Stomach (tissue), 8 donors: ENCODE measurements at regions not wholly inside any gene's neighbourhood (a gene's known extent, or its start where the extent isn't known, plus 50 kb on each side); places are given as distances from the start of the nearest gene placed in this dataset.

ENCODE experiments used
- DNase-seq, 2 donors: peaks; one replicate each; pipeline versions ENCODE4 v3.0.0 to v3.0.0-alpha.2; 2013 to 2019
- H3K27ac ChIP-seq, 5 donors: fragments of 200-600 bp in 4 of 5; sonication (generic) in 4 of 5; one replicate each; pipeline ENCODE4 v1.5.1; 2013 to 2019; ENCODE audit warnings: mild to moderate bottlenecking in 1 of 5, moderate library complexity in 1 of 5
- H3K27me3 ChIP-seq, 3 donors: fragments of 200-600 bp; sonication (generic); one replicate each; pipeline ENCODE4 v1.5.1; 2017 to 2019; ENCODE audit warnings: mixed run types in 1 of 3
- H3K36me3 ChIP-seq, 4 donors: fragments of 200-600 bp; sonication (generic); 1 replicate in 3 of 4; 2 replicates in 1 of 4; pipeline ENCODE4 v1.5.1; 2016 to 2019
- H3K4me1 ChIP-seq, 4 donors: fragments of 200-600 bp; sonication (generic); one replicate each; pipeline ENCODE4 v1.5.1; 2016 to 2019
- H3K4me3 ChIP-seq, 4 donors: fragments of 200-600 bp; sonication (generic) in 3 of 4; one replicate each; pipeline ENCODE4 v1.5.1; 2016 to 2019; ENCODE audit warnings: mild to moderate bottlenecking in 1 of 4
- H3K9me3 ChIP-seq, 4 donors: fragments of 200-600 bp; sonication (generic); one replicate each; pipeline ENCODE4 v1.5.1; 2016 to 2019
- EP300 ChIP-seq: sonication (generic); formaldehyde crosslinking; IDR thresholded peaks from one replicate; pipeline ENCODE4 v1.6.1; 2017; ENCODE audit warnings: antibody characterized with exemption
- POLR2A ChIP-seq, 4 donors: fragments of 450-650 bp; IDR thresholded peaks; one replicate each; pipeline ENCODE4 v1.6.1; 2016; ENCODE audit warnings: antibody characterized with exemption in 4 of 4, control low read depth in 2 of 4, mild to moderate bottlenecking in 1 of 4, moderate library complexity in 1 of 4
- POLR2AphosphoS5 ChIP-seq, 3 donors: sonication (generic); formaldehyde crosslinking; IDR thresholded peaks; one replicate each; pipeline ENCODE4 v1.6.1; 2016; ENCODE audit warnings: antibody characterized with exemption in 3 of 3
- WGBS, 5 donors: extraction: QIAGEN DNeasy Blood & Tissue Kit in 3 of 5; methylation state at CpG; one replicate each; pipeline versions ENCODE4 v1.1.5 to v1.1.7; 2013 to 2018; 5-methylcytosine and 5-hydroxymethylcytosine counted together
- intact Hi-C: fragments of 100-400 bp; cut with DNase I; formaldehyde crosslinking; loops from one replicate; pipeline ENCODE4 v1.15.1; 2023; ENCODE audit warnings: low total_unique reads
- TF ChIP-seq, protein P1 (sequence below), 7 experiments: fragments of 450-650 bp in 4 of 7; fragments of 200-600 bp in 3 of 7; sonication (generic) in 3 of 7; IDR thresholded peaks; one replicate each; pipeline ENCODE4 v1.5.1; 2016 to 2019; ENCODE audit warnings: antibody characterized with exemption in 7 of 7, control low read depth in 2 of 7, mild to moderate bottlenecking in 1 of 7
- donor health status: healthy with polysubstance abuse.
- donor health status: Bipolar disorder and iron deficiency.
- donor health status: healthy.

DNA sequence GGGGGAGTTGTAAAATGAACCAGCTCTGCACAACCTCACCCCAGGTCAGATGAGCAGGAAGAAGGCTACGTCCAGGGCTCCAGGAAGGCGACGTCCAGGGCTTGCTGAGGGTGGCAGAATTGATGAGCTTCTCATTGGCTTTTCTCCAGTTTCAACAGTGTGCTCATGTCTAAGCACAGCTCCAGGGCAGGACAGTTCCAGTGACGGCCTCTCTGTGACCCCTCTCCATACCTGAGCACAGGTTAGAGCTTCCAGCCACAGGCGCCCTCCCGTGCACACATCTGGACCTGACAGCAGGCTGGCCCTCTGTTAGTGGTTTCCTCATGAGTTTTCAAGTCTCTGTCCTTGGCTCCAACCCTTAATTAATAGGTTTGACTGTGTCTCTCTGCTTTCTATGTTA lies 327.6 kb downstream of the ZNF516 start:
- no peak overlapping the region for H3K4me3 ChIP-seq
- intact Hi-C loops: no loop called here
- no peaks in the 10 kb centered on the region for H3K27me3 ChIP-seq
- DNase-seq: no peak
- 65 to 73% (median 69%) methylated on average over 6 of the region's 6 CpGs for WGBS, 5 donors
- no peaks in the 10 kb centered on the region for H3K9me3 ChIP-seq
- no peak overlapping the region for H3K27ac ChIP-seq
- H3K4me1 ChIP-seq: no peaks in the 10 kb centered on the region
- TF ChIP-seq, protein P1, sequence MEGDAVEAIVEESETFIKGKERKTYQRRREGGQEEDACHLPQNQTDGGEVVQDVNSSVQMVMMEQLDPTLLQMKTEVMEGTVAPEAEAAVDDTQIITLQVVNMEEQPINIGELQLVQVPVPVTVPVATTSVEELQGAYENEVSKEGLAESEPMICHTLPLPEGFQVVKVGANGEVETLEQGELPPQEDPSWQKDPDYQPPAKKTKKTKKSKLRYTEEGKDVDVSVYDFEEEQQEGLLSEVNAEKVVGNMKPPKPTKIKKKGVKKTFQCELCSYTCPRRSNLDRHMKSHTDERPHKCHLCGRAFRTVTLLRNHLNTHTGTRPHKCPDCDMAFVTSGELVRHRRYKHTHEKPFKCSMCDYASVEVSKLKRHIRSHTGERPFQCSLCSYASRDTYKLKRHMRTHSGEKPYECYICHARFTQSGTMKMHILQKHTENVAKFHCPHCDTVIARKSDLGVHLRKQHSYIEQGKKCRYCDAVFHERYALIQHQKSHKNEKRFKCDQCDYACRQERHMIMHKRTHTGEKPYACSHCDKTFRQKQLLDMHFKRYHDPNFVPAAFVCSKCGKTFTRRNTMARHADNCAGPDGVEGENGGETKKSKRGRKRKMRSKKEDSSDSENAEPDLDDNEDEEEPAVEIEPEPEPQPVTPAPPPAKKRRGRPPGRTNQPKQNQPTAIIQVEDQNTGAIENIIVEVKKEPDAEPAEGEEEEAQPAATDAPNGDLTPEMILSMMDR (IDR thresholded peaks at IDR 0.05): no peak
- TF ChIP-seq POLR2A (IDR thresholded peaks at IDR 0.05): no peak
- no peak for TF ChIP-seq POLR2AphosphoS5 (IDR thresholded peaks at IDR 0.05)
- TF ChIP-seq EP300: no peak
- H3K36me3 ChIP-seq: no peaks in the 10 kb centered on the region

DNA sequence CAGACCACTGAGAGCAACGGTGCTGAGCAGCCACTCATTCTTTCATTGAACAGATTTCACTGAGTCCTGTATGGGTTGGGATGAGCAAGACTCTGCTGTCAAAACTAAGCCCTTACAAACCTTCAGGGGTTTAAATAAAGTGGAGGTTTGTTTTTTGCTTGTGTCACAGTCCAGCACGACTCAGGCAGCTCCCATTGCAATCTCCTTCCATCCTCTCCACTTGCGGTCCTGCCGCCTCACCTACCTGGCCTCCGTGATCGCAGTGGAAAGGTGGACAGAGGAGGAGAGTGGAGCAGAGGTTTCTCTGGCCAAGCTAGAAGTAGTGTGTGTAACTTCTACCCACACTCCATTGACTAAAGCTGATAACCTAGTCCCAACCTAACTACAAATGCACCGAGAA lies 332.2 kb downstream of the ZNF516 start:
- Histone ChIP-seq H3K4me3 (no peak overlapping the region), H3K27me3 (no peaks in the 10 kb centered on the region), H3K4me1 (no peaks in the 10 kb centered on the region), H3K36me3 (no peaks in the 10 kb centered on the region), H3K9me3 (no peaks in the 10 kb centered on the region), H3K27ac (no peak overlapping the region)
- intact Hi-C loops: no loop called here
- no peak for TF ChIP-seq POLR2AphosphoS5 (IDR thresholded peaks at IDR 0.05)
- TF ChIP-seq EP300: no peak
- TF ChIP-seq, protein P1 (IDR thresholded peaks at IDR 0.05): no peak
- no peak for TF ChIP-seq POLR2A (IDR thresholded peaks at IDR 0.05)
- 72 to 92% (median 89%) methylated on average over 6 to 7 of the region's 7 CpGs for WGBS, 5 donors
- no peak for DNase-seq

DNA sequence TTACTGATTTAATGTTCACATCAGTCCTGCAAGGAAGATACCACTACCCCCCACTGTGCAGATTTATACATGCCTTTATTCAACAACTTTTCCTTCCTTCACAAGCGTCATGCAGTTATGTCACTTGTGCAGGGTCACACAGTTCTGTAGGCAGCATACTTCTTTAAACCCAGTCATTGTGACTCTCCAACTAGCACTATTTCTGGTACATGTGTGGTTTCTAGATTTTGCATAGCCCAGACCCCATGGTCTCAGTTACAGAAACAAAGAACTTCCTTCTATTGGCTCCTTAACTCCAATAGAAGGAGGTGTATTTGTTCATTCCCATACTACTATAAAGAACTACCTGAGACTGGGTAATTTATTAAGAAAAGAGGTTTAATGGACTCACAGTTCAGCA lies 333.1 kb downstream of the ZNF516 start:
- WGBS, 5 donors: 81 to 93% (median 83%) methylated on average over 1 of the region's 1 CpG
- H3K4me3 ChIP-seq: no peak overlapping the region
- DNase-seq: no peak
- no peaks in the 10 kb centered on the region for H3K27me3 ChIP-seq
- TF ChIP-seq EP300 (no peak), POLR2A (IDR thresholded peaks at IDR 0.05) (no peak), POLR2AphosphoS5 (IDR thresholded peaks at IDR 0.05) (no peak)
- TF ChIP-seq, protein P1 (IDR thresholded peaks at IDR 0.05): no peak
- no peaks in the 10 kb centered on the region for H3K9me3 ChIP-seq
- H3K36me3 ChIP-seq: no peaks in the 10 kb centered on the region
- intact Hi-C loops: no loop called here
- no peaks in the 10 kb centered on the region for H3K4me1 ChIP-seq
- H3K27ac ChIP-seq: no peak overlapping the region

DNA sequence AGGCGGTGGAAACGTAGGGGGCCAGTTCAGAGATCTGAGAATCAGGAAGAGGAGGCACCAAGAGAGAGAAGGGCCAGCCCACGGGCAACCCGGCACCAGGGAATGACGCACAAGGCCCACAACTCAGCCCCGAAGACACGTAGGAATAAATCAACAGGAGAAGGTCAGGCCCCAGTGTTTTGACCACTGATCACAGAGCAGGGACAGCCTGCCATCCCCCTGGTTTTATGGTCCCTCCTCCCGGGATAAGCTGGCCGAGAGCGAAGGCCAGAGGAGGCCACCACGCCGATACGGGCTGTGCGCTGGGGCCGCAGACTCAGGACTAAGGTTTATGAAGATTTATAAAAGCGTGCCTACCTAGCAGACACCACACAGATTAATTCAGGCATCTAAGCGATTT lies 341.4 kb downstream of the ZNF516 start:
- H3K27ac ChIP-seq: no peak overlapping the region
- no peaks in the 10 kb centered on the region for H3K9me3 ChIP-seq
- no peaks in the 10 kb centered on the region for H3K27me3 ChIP-seq
- no peak for DNase-seq
- H3K4me1 ChIP-seq: no peaks in the 10 kb centered on the region
- intact Hi-C loops: no loop called here
- H3K36me3 ChIP-seq: no peaks in the 10 kb centered on the region
- no peak for TF ChIP-seq EP300
- no peak overlapping the region for H3K4me3 ChIP-seq
- 81 to 91% (median 88%) methylated on average over 17 of the region's 17 CpGs for WGBS, 5 donors

DNA sequence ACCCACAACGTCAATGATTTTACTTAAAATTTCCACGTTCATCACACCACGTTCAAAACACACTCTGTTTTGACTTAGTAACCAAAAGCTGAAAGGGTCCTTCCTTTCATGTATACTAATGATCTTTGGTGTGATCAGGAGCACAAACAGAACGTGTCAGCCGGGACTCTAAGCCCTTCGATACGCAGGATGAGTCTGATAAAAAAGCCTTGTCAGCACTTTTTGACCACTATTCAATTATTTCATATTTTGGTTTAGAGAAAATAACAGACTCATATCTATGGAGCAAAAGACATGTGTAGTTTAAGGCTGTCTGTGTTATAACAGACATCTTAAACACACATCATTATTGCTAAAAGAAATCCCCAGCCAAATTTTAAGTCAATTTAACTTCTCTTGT lies 345.3 kb downstream of the ZNF516 start:
- H3K4me3 ChIP-seq: no peak overlapping the region
- no peaks in the 10 kb centered on the region for H3K4me1 ChIP-seq
- no peak for DNase-seq
- TF ChIP-seq POLR2AphosphoS5 (IDR thresholded peaks at IDR 0.05): no peak
- TF ChIP-seq EP300: no peak
- TF ChIP-seq, protein P1 (IDR thresholded peaks at IDR 0.05): no peak
- no peak for TF ChIP-seq POLR2A (IDR thresholded peaks at IDR 0.05)
- H3K9me3 ChIP-seq: no peaks in the 10 kb centered on the region
- no peaks in the 10 kb centered on the region for H3K36me3 ChIP-seq
- no peak overlapping the region for H3K27ac ChIP-seq
- intact Hi-C loops: no loop called here
- H3K27me3 ChIP-seq: no peaks in the 10 kb centered on the region
- WGBS, 5 donors: 80 to 90% (median 87%) methylated on average over 7 of the region's 7 CpGs
